NCI-H1105 (cell line): ENCODE measurements at regions not wholly inside any gene's neighbourhood (a gene's known extent, or its start where the extent isn't known, plus 50 kb on each side); places are given as distances from the start of the nearest gene placed in this dataset.
A peak's percentile ranks its signal among the peaks of the same experiment; 100 is the strongest.

Source experiments
- DNase-seq: peaks from one replicate; lab custom pipeline; 2025; lab: John Stamatoyannopoulos, UW

GRCh38 chr11:81756864-81757595, 976.6 kb downstream of the FAM181B start:
- no peak for DNase-seq

GRCh38 chr11:81749245-81749644, 984.4 kb downstream of the FAM181B start:
- DNase-seq: no peak

- no peak for DNase-seq
These were observed 989.1 kb downstream of the FAM181B start for GRCh38 chr11:81744336-81745116.

GRCh38 chr11:81725701-81726100, 1008.0 kb downstream of the FAM181B start:
- no peak for DNase-seq

GRCh38 chr11:81717695-81718094, 1016.0 kb downstream of the FAM181B start:
- DNase-seq: no peak

GRCh38 chr11:81707881-81708280, 1025.8 kb downstream of the FAM181B start:
- DNase-seq: no peak

GRCh38 chr11:81705283-81705682, 1028.4 kb downstream of the FAM181B start:
- no peak for DNase-seq

GRCh38 chr11:81700076-81700475, 1033.6 kb downstream of the FAM181B start:
- no peak for DNase-seq

- no peak for DNase-seq
These were observed 1046.6 kb downstream of the FAM181B start for GRCh38 chr11:81687057-81687456.

- no peak for DNase-seq
These were observed 1059.5 kb downstream of the FAM181B start for GRCh38 chr11:81674211-81674610.

- DNase-seq: no peak
These were observed 1060.7 kb downstream of the FAM181B start for GRCh38 chr11:81673001-81673400.

- DNase-seq: no peak
These were observed 1063.6 kb downstream of the FAM181B start for GRCh38 chr11:81669935-81670543.

GRCh38 chr11:81658722-81659121, 1074.9 kb downstream of the FAM181B start:
- no peak for DNase-seq

- no peak for DNase-seq
These were observed 1078.3 kb downstream of the FAM181B start for GRCh38 chr11:81655351-81655750.

- no peak for DNase-seq
These were observed 1086.3 kb downstream of the FAM181B start for GRCh38 chr11:81647374-81647773.

GRCh38 chr11:81644239-81644840, 1089.3 kb downstream of the FAM181B start:
- DNase-seq: peak; percentile 89

- no peak for DNase-seq
These were observed 1099.2 kb downstream of the FAM181B start for GRCh38 chr11:81634483-81634882.

- no peak for DNase-seq
These were observed 1131.2 kb downstream of the FAM181B start for GRCh38 chr11:81602508-81602907.

GRCh38 chr11:81596704-81597103, 1137.0 kb downstream of the FAM181B start:
- no peak for DNase-seq

GRCh38 chr11:81585390-81585933, 1148.2 kb downstream of the FAM181B start:
- no peak for DNase-seq

GRCh38 chr11:81579339-81579738, 1154.3 kb downstream of the FAM181B start:
- DNase-seq: no peak

GRCh38 chr11:81578571-81578970, 1155.1 kb downstream of the FAM181B start:
- DNase-seq: no peak
